Neural cell (in vitro differentiated cells): ENCODE measurements at regions not wholly inside any gene's neighbourhood (a gene's known extent, or its start where the extent isn't known, plus 50 kb on each side); places are given as distances from the start of the nearest gene placed in this dataset.

ENCODE experiments used
- H2AFZ ChIP-seq: fragments of 200-600, 300-800 bp; sonication (generic), shearing (Covaris generic); 2 replicates; pipeline ENCODE4 v1.6.0; 2014; ENCODE audit warnings: low read depth, mild to moderate bottlenecking, antibody characterized with exemption, low read length, moderate library complexity
- H3F3A ChIP-seq: fragments of 200-600 bp; shearing (Covaris generic); 2 replicates; pipeline ENCODE4 v1.6.1; 2016; ENCODE audit warnings: mild to moderate bottlenecking, moderate library complexity, mixed read lengths, antibody characterized with exemption, low read length; ENCODE audit not compliant: insufficient read depth, poor library complexity, severe bottlenecking
- H3K27ac ChIP-seq: fragments of 200-600, 300-800 bp; sonication (generic), shearing (Covaris generic); 2 replicates; pipeline ENCODE4 v1.5.1; 2014; ENCODE audit warnings: mild to moderate bottlenecking, low read length, moderate library complexity
- H3K27me3 ChIP-seq: fragments of 300-800, 200-600 bp; sonication (generic), shearing (Covaris generic); 2 replicates; pipeline ENCODE4 v1.6.0; 2014; ENCODE audit warnings: mild to moderate bottlenecking, low read depth, low read length, moderate library complexity; ENCODE audit not compliant: insufficient read depth
- H3K36me3 ChIP-seq: fragments of 300-800, 200-600 bp; sonication (generic), shearing (Covaris generic); 2 replicates; pipeline ENCODE4 v1.5.1; 2014; ENCODE audit warnings: mild to moderate bottlenecking, antibody characterized with exemption, low read length, moderate library complexity; ENCODE audit not compliant: insufficient read depth
- H3K4me2 ChIP-seq: fragments of 300-800, 200-600 bp; sonication (generic), shearing (Covaris generic); 2 replicates; pipeline ENCODE4 v1.6.0; 2014; ENCODE audit warnings: mild to moderate bottlenecking, low read length
- H3K4me3 ChIP-seq: fragments of 300-800, 200-600 bp; sonication (generic), shearing (Covaris generic); 2 replicates; pipeline ENCODE4 v1.5.1; 2014; ENCODE audit warnings: mild to moderate bottlenecking, low read length, moderate library complexity
- H3K79me2 ChIP-seq: fragments of 200-600 bp; shearing (Covaris generic); replicated peaks from 2 replicates; pipeline ENCODE4 v1.6.0; 2014; ENCODE audit warnings: mild to moderate bottlenecking, low read length, moderate library complexity; ENCODE audit not compliant: insufficient read depth
- H3K9ac ChIP-seq: fragments of 300-800, 200-600 bp; sonication (generic), shearing (Covaris generic); 2 replicates; pipeline ENCODE4 v1.6.1; 2016; ENCODE audit warnings: mild to moderate bottlenecking, low read length, mixed read lengths
- H3K9me2 ChIP-seq: fragments of 200-600 bp; shearing (Covaris generic); 2 replicates; pipeline ENCODE4 v1.6.1; 2016; ENCODE audit warnings: mild to moderate bottlenecking, low read length, mixed read lengths; ENCODE audit not compliant: insufficient read depth
- H3K9me3 ChIP-seq: fragments of 200-600, 300-800 bp; sonication (generic), shearing (Covaris generic); 2 replicates; pipeline ENCODE4 v1.6.1; 2016; ENCODE audit warnings: mild to moderate bottlenecking, mixed run types, low read length, moderate library complexity, mixed read lengths
- H4K20me1 ChIP-seq: fragments of 200-600 bp; shearing (Covaris generic); 2 replicates; pipeline ENCODE4 v1.6.1; 2016; ENCODE audit warnings: mild to moderate bottlenecking, mixed run types; ENCODE audit not compliant: insufficient read depth
- CTCF ChIP-seq: fragments of 450-650 bp; IDR thresholded peaks from 2 replicates; pipeline ENCODE4 v1.5.1; 2014; ENCODE audit warnings: antibody characterized with exemption, mild to moderate bottlenecking, moderate library complexity; ENCODE audit not compliant: poor library complexity, severe bottlenecking
- EP300 ChIP-seq: fragments of 450-650 bp; conservative IDR thresholded peaks from 2 replicates; pipeline ENCODE4 v1.6.1; 2014; ENCODE audit warnings: antibody characterized with exemption, mild to moderate bottlenecking, moderate library complexity; ENCODE audit not compliant: poor library complexity, severe bottlenecking
- EZH2 ChIP-seq: fragments of 200-600, 300-800 bp; shearing (Covaris generic), sonication (generic); IDR thresholded peaks from 2 replicates; pipeline ENCODE4 v1.6.1; 2014; ENCODE audit warnings: antibody characterized with exemption, low read length, borderline replicate concordance, mild to moderate bottlenecking; ENCODE audit not compliant: insufficient read depth, poor library complexity, severe bottlenecking
- MXI1 ChIP-seq: fragments of 450-650 bp; conservative IDR thresholded peaks from 2 replicates; pipeline ENCODE4 v1.6.1; 2014; ENCODE audit warnings: antibody characterized with exemption, mild to moderate bottlenecking; ENCODE audit not compliant: poor library complexity, severe bottlenecking
- POLR2AphosphoS5 ChIP-seq: IDR thresholded peaks from 2 replicates; pipeline ENCODE4 v1.6.1; 2012
- RAD21 ChIP-seq: fragments of 450-650 bp; conservative IDR thresholded peaks from 2 replicates; pipeline ENCODE4 v1.6.1; 2014; ENCODE audit warnings: antibody characterized with exemption, mild to moderate bottlenecking, moderate library complexity
- REST ChIP-seq: IDR thresholded peaks from 2 replicates; pipeline ENCODE4 v1.6.1; 2012; ENCODE audit warnings: borderline replicate concordance
- SMC3 ChIP-seq: fragments of 450-650 bp; conservative IDR thresholded peaks from 2 replicates; pipeline ENCODE4 v1.6.1; 2014; ENCODE audit warnings: antibody characterized with exemption, mild to moderate bottlenecking, moderate library complexity; ENCODE audit not compliant: poor library complexity
- TAF1 ChIP-seq: IDR thresholded peaks from 2 replicates; pipeline ENCODE4 v1.6.1; 2012; ENCODE audit warnings: low read depth

- no peak overlapping the region for H3K4me3 ChIP-seq
- H3K27me3 ChIP-seq, result no peaks in the 10 kb centered on the region
- H3K4me2 ChIP-seq, result no peak overlapping the region
- TF ChIP-seq EP300 (no peak), MXI1 (no peak), EZH2 (no peak), TAF1 (no peak), RAD21 (no peak), CTCF (no peak), POLR2AphosphoS5 (no peak), SMC3 (no peak), REST (no peak)
- H4K20me1 ChIP-seq, result no peaks in the 10 kb centered on the region
- no peaks in the 10 kb centered on the region for H3K79me2 ChIP-seq
- no peaks in the 10 kb centered on the region for H3F3A ChIP-seq
- H3K9me2 ChIP-seq, result no peaks in the 10 kb centered on the region
- no peak overlapping the region for H2AFZ ChIP-seq
- H3K36me3 ChIP-seq, result no peaks in the 10 kb centered on the region
- no peaks in the 10 kb centered on the region for H3K9me3 ChIP-seq
- H3K27ac ChIP-seq, result no peak overlapping the region
- H3K9ac ChIP-seq, result no peak overlapping the region
Measured at GRCh38 chr4:141543176-141543575, 93.2 kb upstream of the IL15 start.

GRCh38 chr4:141543706-141544105 lies 92.7 kb upstream of the IL15 start:
- H3K79me2 ChIP-seq, result no peaks in the 10 kb centered on the region
- H3K9me2 ChIP-seq, result no peaks in the 10 kb centered on the region
- no peak overlapping the region for H2AFZ ChIP-seq
- H3K36me3 ChIP-seq, result no peaks in the 10 kb centered on the region
- no peaks in the 10 kb centered on the region for H3K9me3 ChIP-seq
- no peak overlapping the region for H3K4me3 ChIP-seq
- H4K20me1 ChIP-seq, result no peaks in the 10 kb centered on the region
- no peak overlapping the region for H3K4me2 ChIP-seq
- H3K9ac ChIP-seq, result no peak overlapping the region
- no peaks in the 10 kb centered on the region for H3F3A ChIP-seq
- no peaks in the 10 kb centered on the region for H3K27me3 ChIP-seq
- H3K27ac ChIP-seq, result no peak overlapping the region
- TF ChIP-seq MXI1, result no peak
- no peak for TF ChIP-seq EP300
- no peak for TF ChIP-seq TAF1
- no peak for TF ChIP-seq EZH2
- no peak for TF ChIP-seq REST
- no peak for TF ChIP-seq POLR2AphosphoS5
- no peak for TF ChIP-seq RAD21
- no peak for TF ChIP-seq CTCF
- no peak for TF ChIP-seq SMC3
